Heart right ventricle (tissue), 16 donors: ENCODE measurements at regions not wholly inside any gene's neighbourhood (a gene's known extent, or its start where the extent isn't known, plus 50 kb on each side); places are given as distances from the start of the nearest gene placed in this dataset.
A peak's percentile ranks its signal among the peaks of the same experiment; 100 is the strongest.
"Not testable (repeated sequence)": the region's sequence is repeated elsewhere in the genome, so short reads cannot be mapped to it uniquely, and the experiment has no call there.

Experiments
- ATAC-seq, 8 donors: fragments of 200-7000 bp; cut with Tn5 transposase; one replicate each; pipeline ENCODE4 v1.9.1; 2020; ENCODE audit warnings: mild to moderate bottlenecking in 8 of 8, moderate library complexity in 8 of 8, moderate number of reproducible peaks in 1 of 8
- DNase-seq, 2 donors: peaks; one replicate each; pipeline ENCODE4 v3.0.0-alpha.2; 2020
- H3K27ac ChIP-seq, 10 donors: fragments of 200-600 bp; sonication (generic) in 2 of 10; one replicate each; pipeline versions ENCODE4 v1.5.0 to v1.8.0; 2020 to 2022; ENCODE audit warnings: mild to moderate bottlenecking in 3 of 10
- H3K27me3 ChIP-seq, 7 donors: fragments of 200-600 bp; one replicate each; pipeline ENCODE4 v1.8.0; 2021 to 2022; ENCODE audit warnings: mild to moderate bottlenecking in 2 of 7
- H3K36me3 ChIP-seq, 9 donors: fragments of 200-600 bp; sonication (generic) in 1 of 9; one replicate each; pipeline versions ENCODE4 v1.5.0 to v1.8.0; 2020 to 2022; ENCODE audit warnings: mild to moderate bottlenecking in 2 of 9
- H3K4me1 ChIP-seq, 9 donors: fragments of 200-600 bp; sonication (generic) in 1 of 9; one replicate each; pipeline versions ENCODE4 v1.5.0 to v1.8.0; 2020 to 2022; ENCODE audit warnings: mild to moderate bottlenecking in 4 of 9
- H3K4me3 ChIP-seq, 10 donors: fragments of 200-600 bp; sonication (generic) in 2 of 10; one replicate each; pipeline versions ENCODE4 v1.5.0 to v1.8.0; 2020 to 2022; ENCODE audit warnings: mild to moderate bottlenecking in 7 of 10, moderate library complexity in 2 of 10
- H3K9me3 ChIP-seq, 11 donors: fragments of 200-600 bp in 10 of 11; sonication (generic) in 2 of 11; one replicate each; pipeline versions ENCODE4 v1.5.0 to v1.8.0; 2013 to 2022; ENCODE audit warnings: mild to moderate bottlenecking in 2 of 11, control low read depth in 1 of 11, moderate library complexity in 1 of 11
- WGBS, 2 donors: extraction: QIAGEN DNeasy Blood & Tissue Kit; methylation state at CpG; one replicate each; pipeline ENCODE4 v1.1.7; 2013; ENCODE audit warnings: inconsistent platforms in 1 of 2; 5-methylcytosine and 5-hydroxymethylcytosine counted together
- intact Hi-C, 10 donors: fragments of 100-400 bp; cut with DNase I; formaldehyde crosslinking; loops; one replicate each; pipeline versions ENCODE4 v1.11.1 to v1.14.2; 2022
- TF ChIP-seq, protein P1 (sequence below), 9 donors: fragments of 200-600 bp; sonication (generic) in 2 of 9; IDR thresholded peaks; one replicate each; pipeline versions ENCODE4 v1.5.0 to v1.8.0; 2021 to 2022; ENCODE audit warnings: antibody characterized with exemption in 9 of 9, mild to moderate bottlenecking in 5 of 9, moderate library complexity in 1 of 9
- donor health status: Arrhythmogenic right ventricular cardiomyopathy.
- donor health status: ischemic (EF 13 %, LVEDD 7.1; RV severe dilation, severe dysfunction).
- donor health status: healthy with polysubstance abuse.
- donor health status: DM: no; HTN: yes; CAD: no.
- donor health status: DM: no; HTN: no; CAD: no.
- donor health status: ischemic (EF 25% LVEDD 6.9; RV normal size, moderate dysfunction).
- donor health status: ischemic (EF 25% LVEDD 5.7; RV mildly dilated, moderate dysfunction).
- donor health status: healthy.
- donor health status: DM: yes; HTN: yes; CAD: no.
- donor health status: Ischemic cardiomyopathy.
- donor health status: ischemic (EF 35%, LVEDD 5.7; RV mildly dilated, moderate dysfunction).
- donor health status: nonischemic (EF 11% LVEDD 7.7; RV severe dilation, severe dysfunction).
- donor health status: DM: yes; HTN: yes; CAD: no.
- donor health status: PGD.
- donor health status: ischemic (EF 29% LVEDD 5.4; RV normal size, mild dysfunction).
- donor health status: nonischemic (EF 23%, LVEDD 6.1; RV moderate dilation, normal function).

DNA sequence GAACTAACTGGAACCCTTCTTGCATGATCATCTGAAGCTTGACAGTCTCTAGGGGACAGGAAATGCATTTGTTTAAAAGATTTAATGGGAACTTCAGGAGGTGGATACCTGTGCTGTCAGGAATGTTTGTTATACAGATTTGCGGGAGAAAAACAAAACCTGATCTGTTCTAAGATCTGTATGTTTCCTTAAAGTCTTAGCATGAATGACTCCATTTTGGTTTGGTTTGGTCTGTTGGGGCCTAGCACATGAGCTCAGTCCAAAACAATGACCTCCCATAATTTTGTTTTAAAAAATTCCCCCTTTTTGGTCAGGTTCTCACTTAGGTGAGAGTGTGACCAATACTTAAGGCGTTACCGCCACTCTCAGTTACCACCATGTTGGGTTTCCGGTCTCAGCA, 138.7 kb downstream of the AKR1D1 start:
- Histone ChIP-seq H3K27me3 (no peaks in the 10 kb centered on the region), H3K36me3 (no peaks in the 10 kb centered on the region), H3K27ac (no peak overlapping the region), H3K9me3 (peaks cover 0 to 9% (median 0%) of the 10 kb centered on the region in 11 donors), H3K4me1 (no peaks in the 10 kb centered on the region), H3K4me3 (no peak overlapping the region)
- ATAC-seq: no peak
- DNase-seq: no peak
- TF ChIP-seq, protein P1, sequence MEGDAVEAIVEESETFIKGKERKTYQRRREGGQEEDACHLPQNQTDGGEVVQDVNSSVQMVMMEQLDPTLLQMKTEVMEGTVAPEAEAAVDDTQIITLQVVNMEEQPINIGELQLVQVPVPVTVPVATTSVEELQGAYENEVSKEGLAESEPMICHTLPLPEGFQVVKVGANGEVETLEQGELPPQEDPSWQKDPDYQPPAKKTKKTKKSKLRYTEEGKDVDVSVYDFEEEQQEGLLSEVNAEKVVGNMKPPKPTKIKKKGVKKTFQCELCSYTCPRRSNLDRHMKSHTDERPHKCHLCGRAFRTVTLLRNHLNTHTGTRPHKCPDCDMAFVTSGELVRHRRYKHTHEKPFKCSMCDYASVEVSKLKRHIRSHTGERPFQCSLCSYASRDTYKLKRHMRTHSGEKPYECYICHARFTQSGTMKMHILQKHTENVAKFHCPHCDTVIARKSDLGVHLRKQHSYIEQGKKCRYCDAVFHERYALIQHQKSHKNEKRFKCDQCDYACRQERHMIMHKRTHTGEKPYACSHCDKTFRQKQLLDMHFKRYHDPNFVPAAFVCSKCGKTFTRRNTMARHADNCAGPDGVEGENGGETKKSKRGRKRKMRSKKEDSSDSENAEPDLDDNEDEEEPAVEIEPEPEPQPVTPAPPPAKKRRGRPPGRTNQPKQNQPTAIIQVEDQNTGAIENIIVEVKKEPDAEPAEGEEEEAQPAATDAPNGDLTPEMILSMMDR (IDR thresholded peaks at IDR 0.05): no peak
- intact Hi-C loops: loop anchor here in 1 of 10 donors (10.0 kb wide), 1 partner anchor 60 kb away; no protein-coding TSS in a partner anchor
- 97% methylated on average over 4 of the region's 4 CpGs for WGBS, 2 donors

DNA sequence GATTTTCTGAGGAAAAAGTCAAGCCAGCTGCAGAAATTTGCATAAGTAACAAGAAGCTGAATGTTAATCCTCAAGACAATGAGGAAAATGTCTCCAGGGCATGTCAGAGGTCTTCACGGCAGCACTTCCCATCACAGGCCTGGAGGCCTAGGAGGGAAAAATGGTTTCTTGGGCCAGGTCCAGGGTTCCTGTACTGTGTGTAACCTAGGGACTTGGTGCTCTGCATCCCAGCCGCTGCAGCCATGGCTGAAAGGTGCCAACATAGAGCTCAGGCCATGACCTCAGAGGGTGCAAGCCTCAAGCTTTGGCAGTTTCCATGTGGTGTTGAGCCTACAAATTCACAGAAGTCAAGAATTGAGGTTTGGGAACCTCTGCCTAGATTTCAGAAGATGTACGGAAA, 144.1 kb downstream of the AKR1D1 start:
- H3K9me3 ChIP-seq: peaks cover 0 to 24% (median 0%) of the 10 kb centered on the region in 11 donors
- intact Hi-C loops: loop anchor here in 1 of 10 donors (10.0 kb wide), 1 partner anchor 124 kb away; no protein-coding TSS in a partner anchor
- not testable (repeated sequence) for H3K27me3 ChIP-seq, H3K4me1 ChIP-seq, ATAC-seq, H3K27ac ChIP-seq, H3K36me3 ChIP-seq, H3K4me3 ChIP-seq, DNase-seq
- 91 to 98% methylated on average over 3 of the region's 3 CpGs for WGBS, 2 donors

- H3K36me3 ChIP-seq, H3K27me3 ChIP-seq, H3K27ac ChIP-seq, ATAC-seq, H3K4me3 ChIP-seq, DNase-seq: not testable (repeated sequence)
- H3K4me1 ChIP-seq: peaks cover 0 to 10% (median 7%) of the 10 kb centered on the region in 9 donors
- intact Hi-C loops: loop anchor here in 1 of 10 donors (10.0 kb wide), 1 partner anchor 123 kb away; no protein-coding TSS in a partner anchor
- H3K9me3 ChIP-seq: peaks cover 0 to 24% (median 0%) of the 10 kb centered on the region in 11 donors
- 88 to 90% methylated on average over 4 of the region's 4 CpGs for WGBS, 2 donors
Observed at GRCh38 chr7:138221388-138221787, 145.1 kb downstream of the AKR1D1 start.

DNA sequence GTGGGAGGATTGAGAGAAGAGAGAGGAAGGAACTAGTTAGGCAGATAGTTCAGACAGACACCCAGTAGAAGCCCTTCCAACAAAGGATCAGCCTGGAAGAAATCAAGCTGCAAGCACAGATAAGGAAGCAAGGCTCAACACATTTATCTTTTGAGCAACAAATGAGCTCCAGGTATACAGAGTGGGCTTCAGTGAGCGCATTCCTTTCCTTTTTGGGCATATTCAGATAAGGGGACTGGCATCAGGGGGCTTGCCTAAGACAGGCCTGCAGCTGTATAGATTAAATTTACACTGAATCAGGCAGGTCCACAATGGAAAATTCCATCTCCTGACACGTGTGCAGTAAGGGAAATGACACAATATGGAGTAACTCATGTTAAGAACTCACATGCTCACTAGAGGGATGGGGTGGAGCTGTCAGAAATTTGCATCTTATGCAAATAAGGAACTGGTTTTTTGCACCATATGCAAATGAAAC, 147.2 kb downstream of the AKR1D1 start:
- Histone ChIP-seq H3K27me3 (no peaks in the 10 kb centered on the region), H3K4me3 (no peak overlapping the region), H3K4me1 (peaks cover 0 to 13% (median 8%) of the 10 kb centered on the region in 9 donors), H3K27ac (no peak overlapping the region), H3K36me3 (no peaks in the 10 kb centered on the region), H3K9me3 (peaks cover 0 to 24% (median 0%) of the 10 kb centered on the region in 11 donors)
- 80 to 86% methylated on average over 2 of the region's 2 CpGs for WGBS, 2 donors
- intact Hi-C loops: loop anchor here in 1 of 10 donors (10.0 kb wide), 1 partner anchor 121 kb away; no protein-coding TSS in a partner anchor
- DNase-seq: no peak
- no peak for ATAC-seq
- TF ChIP-seq, protein P1 (IDR thresholded peaks at IDR 0.05): no peak

GRCh38 chr7:138226001-138226476, 149.8 kb downstream of the AKR1D1 start:
- Histone ChIP-seq H3K4me1 (peaks cover 0 to 13% (median 8%) of the 10 kb centered on the region in 9 donors), H3K4me3 (no peak overlapping the region), H3K9me3 (peaks cover 0 to 4% (median 0%) of the 10 kb centered on the region in 11 donors), H3K27me3 (no peaks in the 10 kb centered on the region), H3K36me3 (no peaks in the 10 kb centered on the region), H3K27ac (peak overlapping the region in 4 of 10 donors; percentile 8 to 36 (median 16))
- DNase-seq: peak in 1 of 2 donors; percentile 62
- 33 to 53% methylated on average over 5 of the region's 5 CpGs for WGBS, 2 donors
- intact Hi-C loops: loop anchor here in 1 of 10 donors (10.0 kb wide), 1 partner anchor 119 kb away; no protein-coding TSS in a partner anchor
- TF ChIP-seq, protein P1 (IDR thresholded peaks at IDR 0.05): no peak
- peak in 7 of 8 donors; percentile 51 to 87 (median 79) for ATAC-seq
